Duodenal mucosa (tissue), 2 donors: ENCODE measurements at regions not wholly inside any gene's neighbourhood (a gene's known extent, or its start where the extent isn't known, plus 50 kb on each side); places are given as distances from the start of the nearest gene placed in this dataset.

Source experiments
- H3K27ac ChIP-seq: one replicate; pipeline ENCODE4 v1.7.0; 2013; ENCODE audit warnings: low read depth, low read length
- H3K27me3 ChIP-seq, 2 donors: one replicate each; pipeline ENCODE4 v1.7.0; 2013; ENCODE audit warnings: low read length in 2 of 2, control low read depth in 1 of 2; ENCODE audit not compliant: insufficient read depth in 2 of 2, control insufficient read depth in 1 of 2
- H3K36me3 ChIP-seq, 2 donors: one replicate each; pipeline ENCODE4 v1.7.0; 2013; ENCODE audit warnings: low read length in 2 of 2, control low read depth in 1 of 2; ENCODE audit not compliant: insufficient read depth in 2 of 2, control insufficient read depth in 1 of 2
- H3K4me1 ChIP-seq, 2 donors: one replicate each; pipeline ENCODE4 v1.7.0; 2013; ENCODE audit warnings: low read length in 2 of 2, control low read depth in 1 of 2; ENCODE audit not compliant: insufficient read depth in 2 of 2, control insufficient read depth in 1 of 2
- H3K4me3 ChIP-seq, 2 donors: one replicate each; pipeline ENCODE4 v1.7.0; 2013; ENCODE audit warnings: low read length in 2 of 2, low read depth in 1 of 2
- H3K9ac ChIP-seq, 2 donors: one replicate each; pipeline ENCODE4 v1.7.0; 2013; ENCODE audit warnings: low read length in 2 of 2, low read depth in 1 of 2
- H3K9me3 ChIP-seq, 2 donors: one replicate each; pipeline ENCODE4 v1.7.0; 2013; ENCODE audit warnings: low read length in 2 of 2, control low read depth in 1 of 2; ENCODE audit not compliant: control insufficient read depth in 1 of 2

- Histone ChIP-seq H3K4me1 (peaks cover 13 to 27% of the 10 kb centered on the region in 2 donors), H3K9ac (no peak overlapping the region), H3K4me3 (no peak overlapping the region), H3K9me3 (no peaks in the 10 kb centered on the region), H3K36me3 (no peaks in the 10 kb centered on the region), H3K27ac (peak overlapping the region; percentile 30), H3K27me3 (no peaks in the 10 kb centered on the region)
Measured at GRCh38 chr14:34368115-34368970, 93.7 kb downstream of the SPTSSA start.

- H3K36me3 ChIP-seq = no peaks in the 10 kb centered on the region
Measured at GRCh38 chr14:34365309-34365915, 96.6 kb downstream of the SPTSSA start.

GRCh38 chr14:34364201-34364600 lies 97.8 kb downstream of the SPTSSA start:
- no peak overlapping the region for H3K4me3 ChIP-seq
- no peaks in the 10 kb centered on the region for H3K36me3 ChIP-seq
- H3K27ac ChIP-seq = no peak overlapping the region
- no peaks in the 10 kb centered on the region for H3K9me3 ChIP-seq
- H3K9ac ChIP-seq = no peak overlapping the region
- peaks cover 6 to 26% of the 10 kb centered on the region in 2 donors for H3K4me1 ChIP-seq
- H3K27me3 ChIP-seq = no peaks in the 10 kb centered on the region

More at GRCh38 chr14:34365309-34365915, 96.6 kb downstream of the SPTSSA start:
- Histone ChIP-seq H3K9me3 (no peaks in the 10 kb centered on the region), H3K27ac (no peak overlapping the region), H3K9ac (no peak overlapping the region), H3K27me3 (no peaks in the 10 kb centered on the region), H3K4me3 (no peak overlapping the region), H3K4me1 (peaks cover 13 to 22% of the 10 kb centered on the region in 2 donors)

GRCh38 chr14:34363733-34364134 lies 98.3 kb downstream of the SPTSSA start:
- Histone ChIP-seq H3K9ac (no peak overlapping the region), H3K4me1 (peaks cover 1 to 21% of the 10 kb centered on the region in 2 donors), H3K9me3 (no peaks in the 10 kb centered on the region), H3K4me3 (no peak overlapping the region), H3K36me3 (no peaks in the 10 kb centered on the region), H3K27me3 (no peaks in the 10 kb centered on the region), H3K27ac (no peak overlapping the region)

GRCh38 chr14:34362641-34363251 lies 99.3 kb downstream of the SPTSSA start:
- Histone ChIP-seq H3K27ac (no peak overlapping the region), H3K36me3 (no peaks in the 10 kb centered on the region), H3K4me1 (peaks cover 0 to 12% of the 10 kb centered on the region in 2 donors), H3K9ac (no peak overlapping the region), H3K4me3 (no peak overlapping the region), H3K27me3 (no peaks in the 10 kb centered on the region), H3K9me3 (no peaks in the 10 kb centered on the region)

GRCh38 chr14:34361504-34362011 lies 100.5 kb downstream of the SPTSSA start:
- H3K27ac ChIP-seq = no peak overlapping the region
- no peak overlapping the region for H3K9ac ChIP-seq
- no peak overlapping the region for H3K4me3 ChIP-seq
- H3K4me1 ChIP-seq = peaks cover 0 to 7% of the 10 kb centered on the region in 2 donors
- H3K36me3 ChIP-seq = no peaks in the 10 kb centered on the region
- no peaks in the 10 kb centered on the region for H3K9me3 ChIP-seq
- no peaks in the 10 kb centered on the region for H3K27me3 ChIP-seq

- no peaks in the 10 kb centered on the region for H3K9me3 ChIP-seq
- H3K9ac ChIP-seq = no peak overlapping the region
- H3K4me3 ChIP-seq = no peak overlapping the region
- no peak overlapping the region for H3K27ac ChIP-seq
- H3K4me1 ChIP-seq = peaks cover 0 to 7% of the 10 kb centered on the region in 2 donors
- no peaks in the 10 kb centered on the region for H3K27me3 ChIP-seq
- no peaks in the 10 kb centered on the region for H3K36me3 ChIP-seq
Measured at GRCh38 chr14:34359420-34360117, 102.5 kb downstream of the SPTSSA start.

GRCh38 chr14:34356264-34356654 lies 105.8 kb downstream of the SPTSSA start:
- Histone ChIP-seq H3K9me3 (no peaks in the 10 kb centered on the region), H3K4me1 (peaks cover 0 to 7% of the 10 kb centered on the region in 2 donors), H3K9ac (no peak overlapping the region), H3K36me3 (no peaks in the 10 kb centered on the region), H3K27ac (no peak overlapping the region), H3K27me3 (no peaks in the 10 kb centered on the region), H3K4me3 (no peak overlapping the region)

- H3K9me3 ChIP-seq = no peaks in the 10 kb centered on the region
- H3K4me1 ChIP-seq = peaks cover 0 to 7% of the 10 kb centered on the region in 2 donors
- no peaks in the 10 kb centered on the region for H3K27me3 ChIP-seq
- H3K4me3 ChIP-seq = no peak overlapping the region
- no peak overlapping the region for H3K9ac ChIP-seq
- H3K36me3 ChIP-seq = no peaks in the 10 kb centered on the region
- H3K27ac ChIP-seq = no peak overlapping the region
Measured at GRCh38 chr14:34355584-34356263, 106.3 kb downstream of the SPTSSA start.
